Parathyroid adenoma (tissue), 2 donors: ENCODE measurements at regions not wholly inside any gene's neighbourhood (a gene's known extent, or its start where the extent isn't known, plus 50 kb on each side); places are given as distances from the start of the nearest gene placed in this dataset.

Source experiments
- H2AFZ ChIP-seq: fragments of 300-600 bp; sonication (generic); one replicate; pipeline ENCODE4 v1.7.0; 2017; ENCODE audit warnings: antibody characterized with exemption, mild to moderate bottlenecking
- H3K27ac ChIP-seq: fragments of 300-600 bp; sonication (generic); one replicate; pipeline ENCODE4 v1.7.0; 2017
- H3K27me3 ChIP-seq: fragments of 300-600 bp; sonication (generic); one replicate; pipeline ENCODE4 v1.7.0; 2017; ENCODE audit warnings: low read length; ENCODE audit not compliant: control insufficient read depth, insufficient read depth
- H3K36me3 ChIP-seq: fragments of 300-600 bp; sonication (generic); one replicate; pipeline ENCODE4 v1.7.0; 2017; ENCODE audit warnings: low read length; ENCODE audit not compliant: control insufficient read depth, insufficient read depth
- H3K4me1 ChIP-seq: fragments of 300-600 bp; sonication (generic); one replicate; pipeline ENCODE4 v1.7.0; 2017; ENCODE audit warnings: control low read depth
- H3K4me2 ChIP-seq: fragments of 300-600 bp; sonication (generic); one replicate; pipeline ENCODE4 v1.7.0; 2017; ENCODE audit warnings: low read length
- H3K4me3 ChIP-seq: fragments of 300-600 bp; sonication (generic); one replicate; pipeline ENCODE4 v1.7.0; 2017; ENCODE audit warnings: low read depth, low read length
- H3K79me2 ChIP-seq: fragments of 300-600 bp; sonication (generic); one replicate; pipeline ENCODE4 v1.7.0; 2017; ENCODE audit warnings: control low read depth
- H3K9ac ChIP-seq: fragments of 300-600 bp; sonication (generic); one replicate; pipeline ENCODE4 v1.7.0; 2017; ENCODE audit warnings: mild to moderate bottlenecking
- H3K9me3 ChIP-seq: fragments of 300-600 bp; sonication (generic); one replicate; pipeline ENCODE4 v1.7.0; 2017; ENCODE audit warnings: low read length; ENCODE audit not compliant: control insufficient read depth
- CTCF ChIP-seq: fragments of 300-600 bp; sonication (generic); IDR thresholded peaks from one replicate; pipeline ENCODE4 v1.7.0; 2017; ENCODE audit warnings: antibody characterized with exemption, mild to moderate bottlenecking
- donor health status: primary hyperparathyroidism.

DNA sequence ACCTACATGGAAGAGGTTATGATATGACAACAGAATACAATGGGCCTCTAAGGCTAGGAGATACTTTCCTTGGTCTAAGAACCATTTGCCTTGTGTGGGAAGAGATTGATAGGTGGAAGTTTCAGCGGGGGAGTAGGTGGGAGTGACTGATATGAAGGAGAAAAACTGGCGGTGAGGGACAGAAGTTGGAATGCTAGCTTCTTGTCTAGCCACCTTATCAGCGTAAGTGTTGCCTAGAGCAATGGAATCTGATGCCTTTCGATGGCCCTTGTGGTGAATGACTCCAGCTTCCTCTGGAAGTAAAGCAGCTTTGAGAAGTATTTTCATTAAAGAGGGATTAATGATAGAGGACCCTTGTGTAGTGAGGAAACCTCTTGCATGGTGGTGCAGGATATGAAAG is 121.3 kb upstream of the GULP1 start:
- H3K4me3 ChIP-seq, result no peak overlapping the region
- no peaks in the 10 kb centered on the region for H3K79me2 ChIP-seq
- H3K4me2 ChIP-seq, result no peak overlapping the region
- no peaks in the 10 kb centered on the region for H3K9me3 ChIP-seq
- no peaks in the 10 kb centered on the region for H3K4me1 ChIP-seq
- TF ChIP-seq CTCF, result no peak
- H3K36me3 ChIP-seq, result no peaks in the 10 kb centered on the region
- no peak overlapping the region for H3K9ac ChIP-seq
- no peak overlapping the region for H3K27ac ChIP-seq
- H2AFZ ChIP-seq, result no peak overlapping the region
- no peaks in the 10 kb centered on the region for H3K27me3 ChIP-seq

DNA sequence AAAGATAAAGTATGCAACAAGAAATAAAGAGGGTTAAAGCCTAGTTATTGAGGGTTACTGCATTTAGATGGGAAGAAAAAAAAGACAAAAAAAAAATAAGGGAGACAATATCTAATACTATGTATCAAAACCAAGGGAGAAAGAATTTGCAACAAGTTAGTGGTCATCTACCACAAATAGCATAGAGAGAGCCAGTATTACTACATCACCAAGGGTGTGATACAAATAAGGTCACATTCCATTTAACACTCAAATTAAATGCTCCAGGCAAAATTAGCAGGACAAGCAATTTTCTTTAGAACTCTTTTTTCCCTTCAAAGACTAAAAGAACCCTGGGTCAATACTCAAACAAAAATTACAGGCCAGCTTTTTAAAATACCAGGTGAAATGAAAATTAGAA is 115.1 kb upstream of the GULP1 start:
- Histone ChIP-seq H3K27ac (no peak overlapping the region), H2AFZ (no peak overlapping the region), H3K4me3 (no peak overlapping the region), H3K36me3 (no peaks in the 10 kb centered on the region), H3K9me3 (no peaks in the 10 kb centered on the region), H3K27me3 (no peaks in the 10 kb centered on the region), H3K4me1 (no peaks in the 10 kb centered on the region), H3K79me2 (no peaks in the 10 kb centered on the region), H3K9ac (no peak overlapping the region), H3K4me2 (no peak overlapping the region)
- TF ChIP-seq CTCF, result no peak

DNA sequence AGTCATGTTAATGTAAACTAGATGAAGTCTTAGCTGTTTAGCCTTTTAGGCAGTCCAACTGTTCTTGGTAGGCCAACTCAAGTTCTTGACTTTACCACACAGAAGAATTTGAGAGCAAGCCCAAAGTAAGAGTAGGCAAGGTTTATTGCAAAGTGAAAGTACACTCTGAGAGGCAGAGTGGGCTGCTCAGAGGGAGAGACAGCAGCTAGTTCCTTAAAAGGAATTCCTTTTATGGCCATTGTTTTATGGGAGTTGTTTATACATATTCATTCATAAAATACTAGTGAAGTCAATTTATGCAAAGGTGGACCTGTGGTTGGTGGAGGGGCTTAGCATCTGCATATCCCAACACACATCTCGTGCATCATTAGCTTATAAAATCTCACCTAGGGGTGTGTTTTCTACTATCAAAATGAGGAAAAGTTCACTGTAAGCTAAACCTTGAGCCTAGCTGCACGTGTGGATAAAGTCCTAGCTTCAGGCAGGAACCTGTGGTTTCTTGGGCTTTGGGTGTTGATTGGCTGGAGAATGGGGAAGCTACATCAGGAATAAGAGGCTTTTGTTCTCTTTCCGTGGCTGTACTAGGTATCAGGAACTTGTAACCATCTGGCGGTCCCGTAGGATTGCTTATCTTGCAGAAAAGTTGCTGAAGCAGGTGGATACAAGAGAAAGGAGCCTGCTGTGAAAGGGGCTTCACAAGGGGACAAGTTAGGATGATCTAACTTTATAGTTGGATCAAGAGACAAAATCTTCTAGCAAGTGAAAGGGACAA is 110.4 kb upstream of the GULP1 start:
- no peak overlapping the region for H3K4me3 ChIP-seq
- no peak for TF ChIP-seq CTCF
- no peaks in the 10 kb centered on the region for H3K4me1 ChIP-seq
- no peaks in the 10 kb centered on the region for H3K79me2 ChIP-seq
- H3K9me3 ChIP-seq, result no peaks in the 10 kb centered on the region
- no peaks in the 10 kb centered on the region for H3K27me3 ChIP-seq
- no peak overlapping the region for H2AFZ ChIP-seq
- H3K36me3 ChIP-seq, result no peaks in the 10 kb centered on the region
- H3K27ac ChIP-seq, result no peak overlapping the region
- H3K9ac ChIP-seq, result no peak overlapping the region
- H3K4me2 ChIP-seq, result no peak overlapping the region

GRCh38 chr2:188181884-188182283 is 109.8 kb upstream of the GULP1 start:
- Histone ChIP-seq H3K27ac (no peak overlapping the region), H3K36me3 (no peaks in the 10 kb centered on the region), H3K4me1 (no peaks in the 10 kb centered on the region), H3K9ac (no peak overlapping the region), H3K79me2 (no peaks in the 10 kb centered on the region), H2AFZ (no peak overlapping the region), H3K27me3 (no peaks in the 10 kb centered on the region), H3K4me2 (no peak overlapping the region), H3K9me3 (no peaks in the 10 kb centered on the region), H3K4me3 (no peak overlapping the region)
- TF ChIP-seq CTCF, result no peak

GRCh38 chr2:188187726-188188125 is 103.9 kb upstream of the GULP1 start:
- Histone ChIP-seq H3K36me3 (no peaks in the 10 kb centered on the region), H3K4me3 (no peak overlapping the region), H3K4me1 (no peaks in the 10 kb centered on the region), H3K27me3 (no peaks in the 10 kb centered on the region), H3K79me2 (no peaks in the 10 kb centered on the region), H3K4me2 (no peak overlapping the region), H3K9me3 (no peaks in the 10 kb centered on the region), H3K27ac (no peak overlapping the region), H3K9ac (no peak overlapping the region), H2AFZ (no peak overlapping the region)
- no peak for TF ChIP-seq CTCF
